GM19468 (cell line): ENCODE measurements at regions not wholly inside any gene's neighbourhood (a gene's known extent, or its start where the extent isn't known, plus 50 kb on each side); places are given as distances from the start of the nearest gene placed in this dataset.
"Not testable (repeated sequence)": the region's sequence is repeated elsewhere in the genome, so short reads cannot be mapped to it uniquely, and the experiment has no call there.

Experiments used
- ATAC-seq: cut with Tn5 transposase; IDR thresholded peaks from one replicate; pipeline ENCODE4 v1.9.1; 2021; ENCODE audit warnings: mild to moderate bottlenecking, moderate library complexity, moderate number of reproducible peaks; ENCODE audit not compliant: unreplicated experiment; ENCODE audit errors: extremely low read depth

DNA sequence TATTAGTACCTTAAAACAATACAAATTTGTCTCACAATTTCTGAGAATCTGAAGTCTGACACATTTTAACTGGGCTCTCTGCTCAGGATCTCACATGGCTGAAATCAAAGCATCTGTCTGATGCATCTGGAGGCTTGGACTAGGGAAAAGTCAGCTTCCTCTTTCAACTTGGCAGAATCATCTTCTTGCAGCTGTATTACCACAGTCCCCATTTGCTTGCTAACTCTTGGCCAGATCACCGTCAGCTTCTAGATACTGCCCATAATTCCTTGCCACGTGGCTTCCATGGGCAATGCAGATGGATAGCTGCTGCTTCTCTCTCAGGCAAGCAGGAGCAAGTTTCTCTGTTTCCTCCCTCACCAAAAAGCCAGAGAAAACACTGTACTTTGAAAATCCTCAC lies 1106.4 kb upstream of the CITED2 start:
- ATAC-seq, result no peak

- no peak for ATAC-seq
These were observed 1104.2 kb upstream of the CITED2 start for GRCh38 chr6:140478631-140479030.

DNA sequence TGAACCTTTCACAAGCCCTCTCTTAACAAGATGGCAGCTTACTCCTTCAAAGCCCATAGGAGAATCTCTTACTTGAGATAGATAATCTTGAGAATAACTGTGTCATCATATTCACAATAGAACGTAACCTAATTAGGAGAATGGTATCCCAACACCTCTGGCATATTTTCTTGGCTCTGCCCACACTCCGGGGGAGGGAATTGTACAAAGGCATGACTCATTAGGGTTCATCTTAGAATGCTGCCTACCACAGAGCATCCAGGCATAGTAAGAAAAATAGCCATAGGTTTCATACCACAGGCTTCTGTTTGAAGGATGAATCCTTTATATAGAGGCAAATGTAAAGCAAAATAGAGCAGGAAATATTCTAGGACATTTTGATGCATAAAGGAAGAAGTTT lies 1100.6 kb upstream of the CITED2 start:
- no peak for ATAC-seq

DNA sequence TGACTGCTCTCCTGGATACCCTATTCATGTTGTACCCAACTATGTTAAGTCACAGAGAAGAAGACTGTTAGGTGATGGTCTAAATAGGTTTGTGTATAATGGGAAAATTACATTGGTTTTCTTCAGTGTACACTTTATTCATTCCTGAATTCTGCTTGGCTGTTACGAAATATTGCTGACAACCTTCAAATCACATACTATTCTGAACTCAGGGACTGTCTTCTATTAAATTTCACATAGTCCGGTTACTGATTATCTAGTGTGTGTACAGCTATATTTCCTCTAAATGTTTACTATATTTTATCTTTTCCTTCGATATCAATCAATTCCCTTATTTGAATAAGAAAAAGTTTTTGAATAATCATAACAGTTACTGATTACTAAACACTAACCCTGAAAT lies 1090.3 kb upstream of the CITED2 start:
- no peak for ATAC-seq

- ATAC-seq, result no peak
These were observed 1088.9 kb upstream of the CITED2 start for GRCh38 chr6:140463312-140463710.

GRCh38 chr6:140462453-140463311 lies 1088.2 kb upstream of the CITED2 start:
- no peak for ATAC-seq

DNA sequence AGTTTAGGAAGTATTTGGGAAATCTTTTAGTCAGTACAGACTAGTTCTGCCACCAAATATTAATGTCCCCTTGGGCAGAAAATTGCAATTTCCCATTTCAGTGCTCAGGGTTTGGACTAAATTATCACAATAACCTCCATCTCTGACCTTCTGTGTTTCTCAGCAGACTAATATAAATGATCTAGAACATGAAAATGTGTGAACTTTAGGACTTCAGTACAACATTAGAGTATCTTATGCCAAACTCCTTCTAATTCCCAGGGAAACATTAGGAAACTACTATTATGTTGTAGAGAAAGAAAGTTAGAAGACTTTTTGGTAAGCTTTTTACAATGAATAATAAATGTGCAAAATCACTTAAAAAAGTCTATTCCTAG lies 1087.6 kb upstream of the CITED2 start:
- no peak for ATAC-seq

GRCh38 chr6:140460267-140460666 lies 1085.8 kb upstream of the CITED2 start:
- no peak for ATAC-seq

GRCh38 chr6:140459209-140459608 lies 1084.8 kb upstream of the CITED2 start:
- no peak for ATAC-seq

GRCh38 chr6:140446241-140446640 lies 1071.8 kb upstream of the CITED2 start:
- no peak for ATAC-seq

DNA sequence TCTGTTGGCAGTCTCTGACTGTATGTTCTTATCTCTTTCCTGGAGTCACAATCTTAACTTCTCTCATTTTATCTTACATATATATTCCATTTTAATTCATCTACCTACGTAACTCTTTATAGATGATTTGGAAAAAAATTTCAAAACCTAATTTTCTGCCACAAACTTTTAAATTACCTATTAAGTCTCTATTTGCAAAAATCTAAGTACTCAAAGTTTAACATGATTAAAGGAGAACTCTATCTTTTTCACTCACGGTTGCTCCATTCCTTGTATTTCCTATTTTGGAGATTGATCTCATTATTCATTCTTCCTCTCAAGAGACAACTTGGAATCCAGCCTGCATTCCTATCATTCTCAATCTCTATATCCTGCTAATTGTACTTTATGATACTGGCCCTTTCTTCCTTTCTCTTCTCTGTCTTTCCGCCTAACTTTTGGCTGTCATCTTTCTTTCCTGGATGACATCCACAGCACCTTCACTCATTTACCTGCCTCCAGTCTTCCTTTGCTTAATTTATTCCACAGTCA lies 1071.1 kb upstream of the CITED2 start:
- ATAC-seq, result no peak

GRCh38 chr6:140443112-140443511 lies 1068.7 kb upstream of the CITED2 start:
- not testable (repeated sequence) for ATAC-seq

DNA sequence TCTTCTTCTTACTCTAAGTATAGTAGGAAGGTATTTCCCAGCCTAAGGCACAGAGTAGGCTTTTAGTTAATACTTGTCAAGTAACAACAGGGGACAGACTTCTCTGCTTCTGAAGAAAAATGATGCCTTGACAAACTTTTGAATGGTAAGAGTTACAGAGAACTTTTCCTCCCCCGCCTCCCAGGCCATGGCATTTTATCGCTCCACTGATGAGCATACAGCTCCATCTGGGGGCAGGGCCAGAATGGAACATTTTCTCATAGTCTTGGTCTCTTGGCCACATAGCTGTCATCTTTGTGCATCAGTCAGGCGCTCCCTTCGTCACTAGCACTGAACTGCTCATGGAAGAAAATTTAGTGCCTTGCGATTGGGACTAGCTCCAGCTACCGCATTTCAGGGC lies 1066.8 kb upstream of the CITED2 start:
- ATAC-seq, result no peak

DNA sequence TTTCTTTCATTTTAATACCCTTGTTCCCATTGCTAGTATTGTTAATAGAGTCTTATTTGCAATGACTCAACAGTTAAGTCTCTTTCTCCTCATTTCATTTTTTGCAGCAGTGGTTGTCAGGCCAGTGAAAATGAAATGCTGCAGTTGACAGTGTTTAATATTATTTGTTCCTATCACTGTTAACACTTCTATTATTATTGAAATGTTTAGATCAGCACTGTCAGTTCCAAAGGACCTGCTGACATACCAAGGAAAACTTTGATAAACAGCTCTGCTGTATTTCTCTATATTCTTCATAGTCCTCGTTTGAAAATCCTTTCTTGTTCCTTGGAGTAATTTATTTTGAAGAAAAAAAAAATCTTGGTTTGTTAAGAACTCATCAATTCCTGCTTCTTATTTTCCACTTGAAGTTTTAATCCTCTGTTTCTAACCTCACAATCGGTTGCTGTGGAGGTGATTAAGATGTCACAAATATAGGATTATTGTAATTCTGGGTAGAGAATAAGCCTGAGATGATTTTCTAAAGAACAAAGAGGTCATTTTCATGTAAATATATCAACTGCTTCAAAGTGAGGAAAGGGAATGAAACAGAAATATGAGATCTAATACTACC lies 1065.9 kb upstream of the CITED2 start:
- no peak for ATAC-seq

DNA sequence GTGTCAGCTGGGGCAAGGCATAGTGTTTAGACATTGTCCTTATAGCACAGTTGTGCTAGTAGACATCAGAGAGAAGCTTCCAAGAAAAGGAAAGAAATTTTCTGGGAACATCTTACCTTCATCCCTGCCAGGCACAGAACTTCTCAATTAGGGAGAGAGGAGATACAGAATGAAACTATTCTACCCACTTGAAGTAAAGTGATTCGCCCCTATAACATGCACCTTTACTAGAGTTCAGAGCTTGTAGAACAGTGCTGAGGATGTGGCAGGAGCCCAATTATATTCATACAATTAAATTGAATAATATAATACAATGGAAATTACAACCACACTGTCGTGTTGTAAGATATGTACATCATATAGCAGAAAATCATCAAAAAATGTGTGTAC lies 1063.9 kb upstream of the CITED2 start:
- no peak for ATAC-seq

- no peak for ATAC-seq
These were observed 1063.3 kb upstream of the CITED2 start for GRCh38 chr6:140437619-140438345.

- no peak for ATAC-seq
These were observed 1061.8 kb upstream of the CITED2 start for GRCh38 chr6:140436023-140436811.

GRCh38 chr6:140434761-140435160 lies 1060.3 kb upstream of the CITED2 start:
- ATAC-seq, result no peak

- ATAC-seq, result no peak
These were observed 1058.6 kb upstream of the CITED2 start for GRCh38 chr6:140433072-140433471.

- no peak for ATAC-seq
These were observed 1053.4 kb upstream of the CITED2 start for GRCh38 chr6:140427842-140428241.
